ENCODE measurements at regions not wholly inside any gene's neighbourhood (a gene's known extent, or its start where the extent isn't known, plus 50 kb on each side); places are given as distances from the start of the nearest gene placed in this dataset.

DNA sequence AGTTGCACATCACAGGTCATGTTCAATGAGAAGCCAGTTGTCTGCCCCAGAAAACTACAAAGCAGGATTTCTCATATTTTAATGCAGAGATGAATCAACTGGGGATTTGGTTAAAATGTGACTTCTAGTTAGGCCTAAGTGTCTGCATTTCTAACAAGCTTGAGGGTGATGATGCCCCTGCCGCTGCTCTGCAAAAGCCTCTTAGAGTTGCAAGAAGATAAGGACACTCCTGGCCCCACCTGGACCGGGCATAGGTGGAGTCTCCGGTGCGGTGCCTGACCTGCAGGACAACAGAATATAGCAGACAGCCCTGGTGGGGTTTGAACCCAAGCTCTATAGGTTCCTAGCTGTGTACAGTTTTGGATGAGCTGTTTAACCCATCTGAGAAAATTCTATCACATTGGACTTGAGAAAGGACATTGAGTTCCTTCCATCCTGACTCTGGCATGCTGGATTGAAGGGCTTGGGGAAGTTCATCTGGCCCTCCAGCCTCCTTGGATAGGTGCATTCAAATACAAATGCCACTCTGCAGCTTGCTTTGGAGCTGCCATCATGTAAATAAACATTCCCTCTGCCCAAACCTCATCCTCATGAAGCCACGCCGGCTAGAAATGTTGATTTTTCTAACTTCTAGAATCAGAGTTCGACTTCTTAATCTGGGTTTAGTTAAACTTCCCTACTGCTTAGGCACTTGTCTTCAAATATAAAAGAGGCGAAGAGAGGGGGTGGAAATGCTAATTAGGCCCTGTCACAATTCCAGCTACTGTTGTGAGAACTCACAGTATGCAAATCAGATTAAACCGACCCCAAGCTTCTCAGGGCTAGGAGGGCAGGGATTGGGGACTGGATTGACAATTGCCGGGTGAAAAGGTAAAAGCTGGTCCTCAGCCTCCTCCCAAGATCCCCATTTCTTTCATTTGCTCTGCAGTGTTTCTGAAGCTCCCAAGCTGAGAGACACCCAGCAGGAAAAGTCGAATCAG lies 1225.6 kb downstream of the VRK1 start:
- TF ChIP-seq GABPA (IDR thresholded peaks at IDR 0.05; ENCODE audit: low read depth) (no peak), POLR2AphosphoS5 (IDR thresholded peaks at IDR 0.05; ENCODE audit: low read depth) (no peak)
- TF ChIP-seq, protein P1, sequence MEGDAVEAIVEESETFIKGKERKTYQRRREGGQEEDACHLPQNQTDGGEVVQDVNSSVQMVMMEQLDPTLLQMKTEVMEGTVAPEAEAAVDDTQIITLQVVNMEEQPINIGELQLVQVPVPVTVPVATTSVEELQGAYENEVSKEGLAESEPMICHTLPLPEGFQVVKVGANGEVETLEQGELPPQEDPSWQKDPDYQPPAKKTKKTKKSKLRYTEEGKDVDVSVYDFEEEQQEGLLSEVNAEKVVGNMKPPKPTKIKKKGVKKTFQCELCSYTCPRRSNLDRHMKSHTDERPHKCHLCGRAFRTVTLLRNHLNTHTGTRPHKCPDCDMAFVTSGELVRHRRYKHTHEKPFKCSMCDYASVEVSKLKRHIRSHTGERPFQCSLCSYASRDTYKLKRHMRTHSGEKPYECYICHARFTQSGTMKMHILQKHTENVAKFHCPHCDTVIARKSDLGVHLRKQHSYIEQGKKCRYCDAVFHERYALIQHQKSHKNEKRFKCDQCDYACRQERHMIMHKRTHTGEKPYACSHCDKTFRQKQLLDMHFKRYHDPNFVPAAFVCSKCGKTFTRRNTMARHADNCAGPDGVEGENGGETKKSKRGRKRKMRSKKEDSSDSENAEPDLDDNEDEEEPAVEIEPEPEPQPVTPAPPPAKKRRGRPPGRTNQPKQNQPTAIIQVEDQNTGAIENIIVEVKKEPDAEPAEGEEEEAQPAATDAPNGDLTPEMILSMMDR (IDR thresholded peaks at IDR 0.05; ENCODE audit: insufficient read depth, low read length) = no peak
- TF ChIP-seq, protein P2, sequence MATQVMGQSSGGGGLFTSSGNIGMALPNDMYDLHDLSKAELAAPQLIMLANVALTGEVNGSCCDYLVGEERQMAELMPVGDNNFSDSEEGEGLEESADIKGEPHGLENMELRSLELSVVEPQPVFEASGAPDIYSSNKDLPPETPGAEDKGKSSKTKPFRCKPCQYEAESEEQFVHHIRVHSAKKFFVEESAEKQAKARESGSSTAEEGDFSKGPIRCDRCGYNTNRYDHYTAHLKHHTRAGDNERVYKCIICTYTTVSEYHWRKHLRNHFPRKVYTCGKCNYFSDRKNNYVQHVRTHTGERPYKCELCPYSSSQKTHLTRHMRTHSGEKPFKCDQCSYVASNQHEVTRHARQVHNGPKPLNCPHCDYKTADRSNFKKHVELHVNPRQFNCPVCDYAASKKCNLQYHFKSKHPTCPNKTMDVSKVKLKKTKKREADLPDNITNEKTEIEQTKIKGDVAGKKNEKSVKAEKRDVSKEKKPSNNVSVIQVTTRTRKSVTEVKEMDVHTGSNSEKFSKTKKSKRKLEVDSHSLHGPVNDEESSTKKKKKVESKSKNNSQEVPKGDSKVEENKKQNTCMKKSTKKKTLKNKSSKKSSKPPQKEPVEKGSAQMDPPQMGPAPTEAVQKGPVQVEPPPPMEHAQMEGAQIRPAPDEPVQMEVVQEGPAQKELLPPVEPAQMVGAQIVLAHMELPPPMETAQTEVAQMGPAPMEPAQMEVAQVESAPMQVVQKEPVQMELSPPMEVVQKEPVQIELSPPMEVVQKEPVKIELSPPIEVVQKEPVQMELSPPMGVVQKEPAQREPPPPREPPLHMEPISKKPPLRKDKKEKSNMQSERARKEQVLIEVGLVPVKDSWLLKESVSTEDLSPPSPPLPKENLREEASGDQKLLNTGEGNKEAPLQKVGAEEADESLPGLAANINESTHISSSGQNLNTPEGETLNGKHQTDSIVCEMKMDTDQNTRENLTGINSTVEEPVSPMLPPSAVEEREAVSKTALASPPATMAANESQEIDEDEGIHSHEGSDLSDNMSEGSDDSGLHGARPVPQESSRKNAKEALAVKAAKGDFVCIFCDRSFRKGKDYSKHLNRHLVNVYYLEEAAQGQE (IDR thresholded peaks at IDR 0.05; ENCODE audit: insufficient replicate concordance, low read depth) = no peak
- no peak for DNase-seq (ENCODE audit: low read depth in 1 of 2, low spot score in 1 of 2)
- H3K27me3 ChIP-seq (ENCODE audit: insufficient read depth, poor library complexity, severe bottlenecking) = no peaks in the 10 kb centered on the region
- no peak overlapping the region for H3K4me3 ChIP-seq (replicated peaks; ENCODE audit: insufficient read depth, low read length)
- no peak overlapping the region for H3K27ac ChIP-seq (replicated peaks)

DNA sequence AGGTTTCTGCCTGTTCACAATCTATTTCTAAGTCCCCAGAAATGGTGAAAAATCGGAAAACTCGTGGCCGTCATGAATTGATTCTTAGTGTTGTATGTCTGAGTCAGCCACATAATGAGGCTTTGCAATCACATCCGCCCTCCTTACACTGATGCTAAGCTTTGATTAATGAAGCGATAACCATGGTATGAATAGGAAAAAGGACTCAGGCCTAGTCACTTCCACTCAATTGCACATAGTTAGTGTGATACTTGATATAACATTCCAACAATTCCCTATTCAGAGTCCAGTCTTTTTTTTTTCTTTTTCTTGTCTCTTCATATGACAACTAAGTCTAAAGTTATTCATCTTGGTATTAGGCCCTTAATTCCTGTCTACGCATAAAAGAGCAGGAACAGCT lies 1231.0 kb downstream of the VRK1 start:
- Histone ChIP-seq H3K4me3 (replicated peaks; ENCODE audit: insufficient read depth, low read length) (no peak overlapping the region), H3K27me3 (ENCODE audit: insufficient read depth, poor library complexity, severe bottlenecking) (no peaks in the 10 kb centered on the region), H3K27ac (replicated peaks) (no peak overlapping the region)
- DNase-seq (ENCODE audit: low read depth in 1 of 2, low spot score in 1 of 2) = no peak
- TF ChIP-seq, protein P2 (IDR thresholded peaks at IDR 0.05; ENCODE audit: insufficient replicate concordance, low read depth) = no peak
- TF ChIP-seq SPI1 (IDR thresholded peaks at IDR 0.05; ENCODE audit: borderline replicate concordance, low read depth) (no peak), POLR2AphosphoS5 (IDR thresholded peaks at IDR 0.05; ENCODE audit: low read depth) (no peak)

DNA sequence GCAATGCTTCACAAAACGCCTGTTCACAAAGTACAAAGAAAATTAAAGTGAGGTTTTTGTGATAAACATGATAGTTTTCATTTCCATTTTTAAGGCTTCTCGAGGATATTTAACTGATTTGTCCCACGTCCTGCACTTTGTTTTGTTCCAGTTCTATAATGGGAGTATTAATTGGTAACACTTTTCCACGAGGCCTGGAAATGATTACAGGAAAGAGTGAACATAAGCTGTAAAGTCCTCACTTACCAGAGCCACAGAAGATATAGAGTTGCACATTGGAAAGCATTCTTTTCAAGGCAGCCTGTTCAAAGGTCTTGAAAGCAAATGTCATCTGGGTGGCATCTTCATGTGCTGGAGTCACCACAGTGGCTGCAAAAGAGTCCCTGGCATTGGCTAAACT lies 1236.6 kb downstream of the BCL11B start:
- DNase-seq (ENCODE audit: low read depth in 1 of 2, low spot score in 1 of 2) = no peak
- H3K4me3 ChIP-seq (replicated peaks; ENCODE audit: insufficient read depth, low read length) = no peak overlapping the region
- H3K27ac ChIP-seq (replicated peaks) = no peak overlapping the region
- no peaks in the 10 kb centered on the region for H3K27me3 ChIP-seq (ENCODE audit: insufficient read depth, poor library complexity, severe bottlenecking)
- no peak for TF ChIP-seq GABPA (IDR thresholded peaks at IDR 0.05; ENCODE audit: low read depth)
- TF ChIP-seq POLR2AphosphoS5 (IDR thresholded peaks at IDR 0.05; ENCODE audit: low read depth) = no peak
- no peak for TF ChIP-seq SPI1 (IDR thresholded peaks at IDR 0.05; ENCODE audit: borderline replicate concordance, low read depth)
- TF ChIP-seq, protein P1 (IDR thresholded peaks at IDR 0.05; ENCODE audit: insufficient read depth, low read length) = no peak
- TF ChIP-seq, protein P2 (IDR thresholded peaks at IDR 0.05; ENCODE audit: insufficient replicate concordance, low read depth) = no peak
